ENCODE measurements at regions not wholly inside any gene's neighbourhood (a gene's known extent, or its start where the extent isn't known, plus 50 kb on each side); places are given as distances from the start of the nearest gene placed in this dataset.

- no peak for DNase-seq (ENCODE audit: low read depth in 3 of 3, low spot score in 2 of 3)
Observed at GRCh38 chr20:53838311-53838868, 232.0 kb downstream of the BCAS1 start.

DNA sequence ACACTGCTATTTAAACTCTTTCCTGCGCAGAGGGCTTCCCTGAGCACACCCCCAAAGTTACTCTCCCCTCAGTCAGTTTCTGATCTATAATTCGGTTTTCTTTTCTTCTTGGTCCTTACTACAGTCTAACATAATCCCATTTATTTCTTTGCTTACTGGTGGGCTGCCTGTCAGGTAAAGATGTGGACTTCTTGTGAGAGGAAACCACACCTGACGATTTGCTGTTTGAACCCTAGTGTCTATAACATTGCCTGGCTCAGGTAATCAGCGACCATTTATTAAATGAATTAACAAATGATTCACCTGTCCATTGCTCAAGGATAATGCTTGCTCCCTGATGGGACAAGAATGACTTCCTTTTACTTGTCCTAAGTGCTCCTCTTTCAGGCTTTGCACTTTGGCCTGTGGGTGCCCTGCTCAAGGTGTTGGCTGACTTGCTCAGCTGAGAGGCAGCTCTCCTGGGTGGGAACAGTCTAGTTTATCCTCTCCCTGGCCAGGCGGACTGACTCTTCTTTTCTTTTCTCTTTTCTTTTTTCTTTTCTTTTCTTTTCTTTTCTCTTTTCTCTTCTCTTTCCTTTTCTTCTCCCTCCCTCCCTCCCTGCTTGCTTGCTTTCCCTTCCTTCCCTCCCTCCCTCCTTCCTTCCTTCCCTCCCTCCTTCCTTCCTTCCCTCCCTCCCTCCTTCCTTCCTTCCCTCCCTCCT is 233.1 kb downstream of the BCAS1 start:
- no peak for DNase-seq (ENCODE audit: low read depth in 3 of 3, low spot score in 2 of 3)

- DNase-seq (ENCODE audit: low read depth in 3 of 3, low spot score in 2 of 3): no peak
Observed at GRCh38 chr20:53834749-53835148, 235.6 kb downstream of the BCAS1 start.

- no peak for DNase-seq (ENCODE audit: low read depth in 3 of 3, low spot score in 2 of 3)
Observed at GRCh38 chr20:53834062-53834442, 236.3 kb downstream of the BCAS1 start.

GRCh38 chr20:53833333-53834061 is 236.9 kb downstream of the BCAS1 start:
- no peak for DNase-seq (ENCODE audit: low read depth in 3 of 3, low spot score in 2 of 3)

DNA sequence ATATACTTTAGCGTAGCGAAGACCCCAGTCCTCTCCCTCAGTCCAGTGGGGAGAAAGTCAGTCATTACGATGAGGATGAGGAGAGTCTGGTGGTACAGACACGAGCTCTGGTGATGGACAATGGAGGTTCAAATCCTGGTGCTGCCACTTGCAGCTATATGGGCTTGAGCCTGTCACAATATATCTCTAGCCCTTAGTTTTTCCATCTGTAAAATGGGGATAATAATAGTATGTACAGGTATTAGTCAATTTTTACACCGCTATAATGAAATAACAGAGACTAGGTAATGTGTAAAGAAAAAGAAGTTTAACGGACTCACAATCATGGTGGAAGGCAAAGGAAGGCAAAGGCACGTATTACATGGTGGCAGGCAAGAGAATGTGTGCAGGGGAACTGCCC is 237.9 kb downstream of the BCAS1 start:
- no peak for DNase-seq (ENCODE audit: low read depth in 3 of 3, low spot score in 2 of 3)

DNA sequence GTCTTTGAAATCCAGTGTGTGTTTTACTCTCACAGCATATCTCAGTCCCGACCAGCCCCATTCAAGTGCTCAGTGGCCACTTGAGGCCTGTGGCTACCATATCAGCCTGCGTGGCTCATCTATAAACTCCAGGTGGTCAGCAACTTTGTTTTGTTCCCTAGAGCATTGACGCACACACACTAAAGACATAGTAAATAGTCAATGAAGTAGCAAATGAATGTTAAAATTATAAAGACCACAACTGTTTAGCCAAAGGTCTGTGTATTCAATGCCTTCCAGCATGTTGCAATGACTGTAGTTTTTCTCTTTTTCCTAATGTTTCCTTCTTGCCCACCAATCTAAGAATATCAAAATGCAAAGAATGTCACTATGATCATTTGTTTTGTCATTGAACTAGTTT is 238.2 kb upstream of the ZNF217 start:
- DNase-seq (ENCODE audit: low read depth in 3 of 3, low spot score in 2 of 3): no peak

- DNase-seq (ENCODE audit: low read depth in 3 of 3, low spot score in 2 of 3): no peak
Observed at GRCh38 chr20:53831228-53831627, 237.6 kb upstream of the ZNF217 start.

DNA sequence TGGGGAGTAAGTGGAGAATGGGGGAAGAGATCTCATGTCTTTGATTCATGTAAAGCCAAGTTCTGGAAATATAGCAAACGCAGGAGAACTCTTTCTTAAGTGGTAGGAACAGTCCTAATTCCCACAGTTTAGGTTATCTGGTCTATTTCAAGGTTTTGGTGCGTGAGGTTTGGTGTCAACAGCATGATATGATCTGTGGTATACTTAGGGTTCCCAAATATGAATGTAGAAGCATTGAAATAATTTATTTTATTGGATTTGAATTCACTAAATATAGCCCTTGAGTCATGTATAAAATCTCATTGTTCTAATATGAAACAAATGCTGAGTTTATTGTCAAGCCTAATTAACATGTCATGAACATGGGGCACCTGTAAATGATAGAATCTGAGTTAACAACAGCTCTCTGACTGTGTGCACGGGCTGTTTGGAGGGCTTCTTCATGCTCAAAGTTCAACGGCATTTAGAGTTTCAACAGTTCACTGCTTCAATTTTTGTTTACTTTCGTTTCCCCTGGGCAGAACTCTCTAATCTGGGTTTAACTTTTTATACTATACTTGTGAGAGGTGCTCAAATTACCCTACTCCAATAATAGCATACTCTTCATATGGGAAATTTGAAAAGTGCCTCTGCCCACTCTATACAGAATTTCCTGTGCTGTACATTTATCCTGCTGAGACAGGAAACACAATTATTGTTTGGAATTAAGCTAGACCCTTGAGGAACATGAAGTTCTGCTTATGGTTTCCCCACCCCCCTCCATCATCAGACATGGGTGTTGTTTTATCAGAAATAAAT is 236.3 kb upstream of the ZNF217 start:
- no peak for DNase-seq (ENCODE audit: low read depth in 3 of 3, low spot score in 2 of 3)

DNA sequence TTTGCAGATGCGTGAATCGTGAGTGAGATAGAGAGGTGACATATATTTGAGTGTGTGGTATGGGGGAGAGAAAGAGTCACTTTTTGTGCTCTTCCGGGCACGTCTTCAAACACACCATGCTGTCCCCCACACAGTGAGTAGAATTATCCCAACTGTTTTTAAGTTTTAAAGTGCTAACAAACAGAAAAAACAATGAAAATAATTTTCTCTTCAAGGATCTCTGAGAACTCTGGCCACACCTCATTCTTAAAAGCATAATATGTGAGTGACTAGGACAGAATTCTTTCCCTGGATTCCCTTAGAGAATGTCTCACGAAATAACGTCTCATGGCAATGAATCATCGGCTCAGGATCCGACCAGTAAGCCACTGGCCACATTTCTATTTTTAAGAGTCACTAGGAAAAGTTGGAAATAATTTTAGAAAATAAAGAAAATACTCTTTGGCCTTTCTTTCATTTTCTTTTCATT is 235.7 kb upstream of the ZNF217 start:
- DNase-seq (ENCODE audit: low read depth in 3 of 3, low spot score in 2 of 3): no peak

GRCh38 chr20:53828682-53829254 is 235.1 kb upstream of the ZNF217 start:
- DNase-seq (ENCODE audit: low read depth in 3 of 3, low spot score in 2 of 3): no peak

GRCh38 chr20:53828088-53828681 is 234.5 kb upstream of the ZNF217 start:
- no peak for DNase-seq (ENCODE audit: low read depth in 3 of 3, low spot score in 2 of 3)

DNA sequence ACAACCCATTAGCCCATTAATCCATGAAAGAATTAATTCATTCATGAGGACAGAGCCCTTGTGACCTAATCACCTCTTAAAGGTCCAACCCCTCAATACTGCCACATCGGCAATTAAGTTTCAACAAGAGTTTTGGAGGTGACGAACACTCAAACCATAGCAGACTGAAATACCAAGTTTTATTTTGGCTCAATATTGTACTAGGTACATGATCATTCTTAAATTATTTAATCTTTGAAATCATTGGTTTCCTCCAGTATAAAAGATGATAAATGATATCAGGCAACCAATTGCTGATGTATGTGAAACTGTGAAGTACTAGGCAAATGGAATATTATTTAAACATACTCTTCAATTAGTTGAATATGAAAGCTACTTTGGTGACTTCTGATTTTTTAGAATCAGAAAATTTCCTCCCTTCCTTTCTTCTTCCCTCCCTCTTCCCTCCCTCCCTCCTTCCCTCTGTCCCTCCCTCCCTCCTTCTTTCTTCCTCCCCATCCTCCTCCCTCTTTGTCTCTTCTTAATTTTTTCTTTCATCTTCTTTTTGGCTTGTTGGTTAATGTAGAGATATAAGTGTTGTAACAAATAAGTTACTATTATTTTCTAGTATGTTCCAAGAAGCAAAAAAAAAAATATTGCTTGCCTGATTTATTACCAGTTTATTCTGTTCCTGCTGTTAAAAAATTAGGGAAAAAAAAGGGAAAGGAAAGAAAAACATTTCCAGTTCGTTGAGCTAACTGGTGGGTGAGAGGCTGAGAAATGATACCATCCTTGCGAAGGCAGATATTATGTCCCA is 233.9 kb upstream of the ZNF217 start:
- DNase-seq (ENCODE audit: low read depth in 3 of 3, low spot score in 2 of 3): no peak

DNA sequence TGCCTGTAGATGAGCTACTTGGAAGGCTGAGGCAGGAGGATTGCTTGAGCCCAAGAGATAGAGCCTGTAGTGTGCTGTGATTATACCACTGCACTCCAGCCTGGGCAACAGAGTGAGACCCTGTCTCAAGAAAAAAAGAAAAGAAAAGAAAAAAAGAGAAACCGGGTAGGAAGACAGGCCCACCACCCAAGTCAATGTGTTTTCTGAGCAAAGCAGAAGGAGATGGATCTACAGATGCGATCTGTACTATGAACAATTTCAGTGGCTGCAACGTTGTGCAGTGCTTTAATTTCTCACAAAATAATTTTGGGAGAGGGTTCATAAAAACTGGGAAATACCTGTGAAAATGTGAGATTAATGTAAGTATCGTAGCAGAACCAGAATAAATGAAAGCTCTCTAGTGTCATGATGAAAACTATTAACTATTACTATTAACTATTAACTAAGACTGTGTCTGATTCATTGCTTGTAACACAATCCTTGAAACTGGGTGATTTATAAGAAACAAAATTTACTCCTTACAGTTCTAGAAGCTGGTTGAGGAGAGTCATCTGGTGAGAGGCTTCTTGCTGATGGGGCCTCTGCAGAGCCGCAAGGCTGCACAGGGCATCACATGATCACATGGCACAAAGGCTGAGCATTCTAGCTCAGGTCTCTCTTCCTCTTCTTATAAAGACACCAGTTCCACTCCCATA is 233.1 kb upstream of the ZNF217 start:
- DNase-seq (ENCODE audit: low read depth in 3 of 3, low spot score in 2 of 3): no peak

DNA sequence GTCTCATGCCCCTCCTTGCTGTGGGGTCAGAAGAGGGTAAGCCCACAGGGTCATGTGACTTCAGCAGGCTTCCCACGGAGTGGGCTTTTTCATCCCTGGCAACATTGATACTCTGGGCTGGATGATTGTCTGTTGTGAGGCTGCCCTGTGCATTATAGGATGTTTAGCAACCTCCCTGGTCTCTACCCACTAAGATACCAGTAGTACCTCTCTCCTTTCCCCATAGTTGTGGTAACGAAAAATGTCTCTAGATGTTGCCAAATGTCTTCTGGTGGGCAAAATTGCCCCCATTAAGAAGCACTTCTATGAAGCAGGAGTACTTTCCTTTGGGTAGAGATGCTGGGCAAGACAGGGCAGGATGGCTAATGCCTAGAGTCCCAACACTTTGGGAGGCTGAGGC is 232.5 kb upstream of the ZNF217 start:
- DNase-seq (ENCODE audit: low read depth in 3 of 3, low spot score in 2 of 3): no peak

- no peak for DNase-seq (ENCODE audit: low read depth in 3 of 3, low spot score in 2 of 3)
Observed at GRCh38 chr20:53825282-53825681, 231.6 kb upstream of the ZNF217 start.

DNA sequence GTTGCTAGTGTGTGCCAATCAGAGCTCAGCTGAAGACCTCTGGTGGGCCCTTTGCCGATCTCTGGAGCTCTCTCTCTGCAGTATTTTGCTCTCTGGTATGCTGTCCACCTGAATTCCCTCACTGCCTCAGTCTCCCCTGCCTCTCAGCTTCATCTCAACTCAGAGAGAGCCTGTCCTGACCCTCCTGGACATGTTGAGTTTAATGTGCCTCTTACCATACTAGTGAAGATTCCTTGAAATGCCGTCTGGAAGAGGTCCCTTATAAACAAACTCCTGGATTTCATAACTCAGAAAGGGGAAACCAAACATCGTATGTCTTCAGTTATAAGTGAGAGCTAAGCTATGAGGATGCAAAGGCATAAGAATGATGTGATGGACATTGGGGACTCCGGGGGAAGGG is 231.1 kb upstream of the ZNF217 start:
- DNase-seq (ENCODE audit: low read depth in 3 of 3, low spot score in 2 of 3): no peak

- no peak for DNase-seq (ENCODE audit: low read depth in 3 of 3, low spot score in 2 of 3)
Observed at GRCh38 chr20:53823121-53823764, 229.6 kb upstream of the ZNF217 start.

DNA sequence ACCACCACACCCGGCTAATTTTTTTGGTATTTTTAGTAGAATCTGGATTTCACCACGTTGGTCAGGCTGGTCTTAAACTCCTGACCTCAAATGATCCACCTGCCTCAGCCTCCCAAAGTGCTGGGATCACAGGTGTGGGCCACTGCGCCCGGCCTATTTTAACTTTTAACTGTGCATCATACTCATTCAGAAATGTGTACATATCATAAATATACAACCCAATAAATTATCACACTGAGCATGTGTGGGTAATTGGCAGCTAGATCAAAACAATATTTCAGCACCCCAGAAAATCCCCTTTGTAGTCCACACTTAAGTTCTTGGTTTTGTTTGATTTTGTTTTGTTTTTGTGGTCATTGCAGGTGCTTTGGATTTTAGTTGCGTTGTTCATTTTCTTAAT is 228.9 kb upstream of the ZNF217 start:
- DNase-seq (ENCODE audit: low read depth in 3 of 3, low spot score in 2 of 3): no peak
